ENCODE measurements at regions not wholly inside any gene's neighbourhood (a gene's known extent, or its start where the extent isn't known, plus 50 kb on each side); places are given as distances from the start of the nearest gene placed in this dataset.

- TF ChIP-seq, protein P1, sequence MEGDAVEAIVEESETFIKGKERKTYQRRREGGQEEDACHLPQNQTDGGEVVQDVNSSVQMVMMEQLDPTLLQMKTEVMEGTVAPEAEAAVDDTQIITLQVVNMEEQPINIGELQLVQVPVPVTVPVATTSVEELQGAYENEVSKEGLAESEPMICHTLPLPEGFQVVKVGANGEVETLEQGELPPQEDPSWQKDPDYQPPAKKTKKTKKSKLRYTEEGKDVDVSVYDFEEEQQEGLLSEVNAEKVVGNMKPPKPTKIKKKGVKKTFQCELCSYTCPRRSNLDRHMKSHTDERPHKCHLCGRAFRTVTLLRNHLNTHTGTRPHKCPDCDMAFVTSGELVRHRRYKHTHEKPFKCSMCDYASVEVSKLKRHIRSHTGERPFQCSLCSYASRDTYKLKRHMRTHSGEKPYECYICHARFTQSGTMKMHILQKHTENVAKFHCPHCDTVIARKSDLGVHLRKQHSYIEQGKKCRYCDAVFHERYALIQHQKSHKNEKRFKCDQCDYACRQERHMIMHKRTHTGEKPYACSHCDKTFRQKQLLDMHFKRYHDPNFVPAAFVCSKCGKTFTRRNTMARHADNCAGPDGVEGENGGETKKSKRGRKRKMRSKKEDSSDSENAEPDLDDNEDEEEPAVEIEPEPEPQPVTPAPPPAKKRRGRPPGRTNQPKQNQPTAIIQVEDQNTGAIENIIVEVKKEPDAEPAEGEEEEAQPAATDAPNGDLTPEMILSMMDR (IDR thresholded peaks at IDR 0.05 in 8 of 11, conservative IDR thresholded peaks at IDR 0.05 in 3 of 11) = no peak
- TF ChIP-seq POLR2AphosphoS5 (IDR thresholded peaks at IDR 0.05) (no peak), POLR2A (IDR thresholded peaks at IDR 0.05) (no peak)
Observed at GRCh38 chr10:133014416-133015210, 72.2 kb upstream of the CFAP46 start.

Measured in spleen (tissue), 7 donors.